ENCODE measurements at regions not wholly inside any gene's neighbourhood (a gene's known extent, or its start where the extent isn't known, plus 50 kb on each side); places are given as distances from the start of the nearest gene placed in this dataset.
A peak's percentile ranks its signal among the peaks of the same experiment; 100 is the strongest.

- peaks cover 20% of the 10 kb centered on the region for H3K4me1 ChIP-seq (ENCODE audit: insufficient read depth, low read length, poor library complexity, severe bottlenecking)
- ChIA-PET CTCF (no interaction called here), POLR2A (ENCODE audit: low non-redundant PET) (no interaction called here)
- peak overlapping the region; percentile 28 for H3K27ac ChIP-seq (ENCODE audit: low read depth, low read length, poor library complexity, severe bottlenecking)
- H3K36me3 ChIP-seq (ENCODE audit: insufficient read depth, low read length, poor library complexity, severe bottlenecking), result no peaks in the 10 kb centered on the region
- H3K4me3 ChIP-seq (ENCODE audit: low read depth, low read length, poor library complexity, severe bottlenecking), result peak overlapping the region; percentile 10
- no peaks in the 10 kb centered on the region for H3K9me3 ChIP-seq (ENCODE audit: low read depth, low read length, poor library complexity, severe bottlenecking)
- intact Hi-C loops (cut with micrococcal nuclease; ENCODE audit: unreplicated experiment), result loop anchor here (5.0 to 10.0 kb wide), 2 partner anchors 110 to 683 kb away; partner anchors contain the start of genes RBBP8 and RMC1
- no peak for TF ChIP-seq CTCF (conservative IDR thresholded peaks at IDR 0.05; ENCODE audit: low read depth, low read length)
- TF ChIP-seq EZH2 (IDR thresholded peaks at IDR 0.05; ENCODE audit: borderline replicate concordance, low read depth, low read length, poor library complexity, severe bottlenecking), result no peak
- BruUV-seq (replicated peaks), result no TSS peak
- H3K27me3 ChIP-seq (replicated peaks; ENCODE audit: insufficient read depth, low read depth, low read length, poor library complexity), result no peaks in the 10 kb centered on the region
- peak; percentile 97 for DNase-seq (ENCODE audit: low spot score)
These were observed 111.1 kb upstream of the RBBP8 start for GRCh38 chr18:22822024-22822423.

GRCh38 chr18:22822841-22823508, 110.2 kb upstream of the RBBP8 start:
- ChIA-PET POLR2A (ENCODE audit: low non-redundant PET) (no interaction called here), CTCF (no interaction called here)
- BruUV-seq (replicated peaks), result no TSS peak
- Histone ChIP-seq H3K36me3 (ENCODE audit: insufficient read depth, low read length, poor library complexity, severe bottlenecking) (no peaks in the 10 kb centered on the region), H3K27me3 (replicated peaks; ENCODE audit: insufficient read depth, low read depth, low read length, poor library complexity) (no peaks in the 10 kb centered on the region), H3K27ac (ENCODE audit: low read depth, low read length, poor library complexity, severe bottlenecking) (no peak overlapping the region), H3K4me1 (ENCODE audit: insufficient read depth, low read length, poor library complexity, severe bottlenecking) (peaks cover 20% of the 10 kb centered on the region), H3K4me3 (ENCODE audit: low read depth, low read length, poor library complexity, severe bottlenecking) (no peak overlapping the region), H3K9me3 (ENCODE audit: low read depth, low read length, poor library complexity, severe bottlenecking) (no peaks in the 10 kb centered on the region)
- intact Hi-C loops (cut with micrococcal nuclease; ENCODE audit: unreplicated experiment), result loop anchor here (5.0 to 10.0 kb wide), 2 partner anchors 109 to 682 kb away; partner anchors contain the start of genes RBBP8 and RMC1
- TF ChIP-seq EZH2 (IDR thresholded peaks at IDR 0.05; ENCODE audit: borderline replicate concordance, low read depth, low read length, poor library complexity, severe bottlenecking) (no peak), CTCF (conservative IDR thresholded peaks at IDR 0.05; ENCODE audit: low read depth, low read length) (no peak)
- DNase-seq (ENCODE audit: low spot score), result no peak

- Histone ChIP-seq H3K36me3 (ENCODE audit: insufficient read depth, low read length, poor library complexity, severe bottlenecking) (no peaks in the 10 kb centered on the region), H3K9me3 (ENCODE audit: low read depth, low read length, poor library complexity, severe bottlenecking) (no peaks in the 10 kb centered on the region), H3K27ac (ENCODE audit: low read depth, low read length, poor library complexity, severe bottlenecking) (no peak overlapping the region), H3K4me3 (ENCODE audit: low read depth, low read length, poor library complexity, severe bottlenecking) (no peak overlapping the region), H3K27me3 (replicated peaks; ENCODE audit: insufficient read depth, low read depth, low read length, poor library complexity) (no peaks in the 10 kb centered on the region), H3K4me1 (ENCODE audit: insufficient read depth, low read length, poor library complexity, severe bottlenecking) (peaks cover 15% of the 10 kb centered on the region)
- BruUV-seq (replicated peaks), result no TSS peak
- POLR2A ChIA-PET (ENCODE audit: low non-redundant PET), result no interaction called here
- no peak for TF ChIP-seq CTCF (conservative IDR thresholded peaks at IDR 0.05; ENCODE audit: low read depth, low read length)
- no peak for TF ChIP-seq EZH2 (IDR thresholded peaks at IDR 0.05; ENCODE audit: borderline replicate concordance, low read depth, low read length, poor library complexity, severe bottlenecking)
- CTCF ChIA-PET, result no interaction called here
- no peak for DNase-seq (ENCODE audit: low spot score)
- intact Hi-C loops (cut with micrococcal nuclease; ENCODE audit: unreplicated experiment), result loop anchor here (10.0 kb wide), 1 partner anchor 678 kb away; the partner anchor contains the start of gene RMC1
These were observed 106.4 kb upstream of the RBBP8 start for GRCh38 chr18:22826726-22827125.
